IMR-90 (cell line): ENCODE measurements at regions not wholly inside any gene's neighbourhood (a gene's known extent, or its start where the extent isn't known, plus 50 kb on each side); places are given as distances from the start of the nearest gene placed in this dataset.
A peak's percentile ranks its signal among the peaks of the same experiment; 100 is the strongest.

Experiments
- ATAC-seq: fragments of 200-7000 bp; cut with Tn5 transposase; 2 replicates; pipeline ENCODE4 v1.9.1; 2020; ENCODE audit warnings: low read depth, mild to moderate bottlenecking, moderate library complexity
- BruUV-seq: library from RNA; stranded (reverse); fragments of 400-500 nt; replicated peaks from 2 replicates; lab custom pipeline; 2021; lab: Mats Ljungman, UMichigan
- CTCF ChIA-PET: fragments of 300-600 bp; formaldehyde crosslinking; extraction: SDS; loops from one replicate; lab custom pipeline; 2021; ENCODE audit warnings: antibody characterized with exemption; lab: Yijun Ruan, JAX
- POLR2A ChIA-PET: fragments of 300-600 bp; sonication (Branson Sonifier 250); formaldehyde crosslinking; loops from one replicate; lab custom pipeline; 2022; ENCODE audit warnings: antibody characterized with exemption; ENCODE audit not compliant: unreplicated experiment; lab: Charles Lee
- DNase-seq: peaks from one replicate; pipeline ENCODE4 v3.0.0; 2013
- H2AFZ ChIP-seq: replicated peaks from 2 replicates; pipeline ENCODE3; 2013; ENCODE audit warnings: low read length, mild to moderate bottlenecking; ENCODE audit not compliant: poor library complexity
- H2AK5ac ChIP-seq: 2 replicates; pipeline ENCODE4 v1.6.1; 2013; ENCODE audit warnings: low read depth, low read length, inconsistent platforms
- H2AK9ac ChIP-seq: replicated peaks from 2 replicates; pipeline ENCODE3; 2013; ENCODE audit warnings: mild to moderate bottlenecking, low read depth, low read length, moderate library complexity; ENCODE audit not compliant: poor library complexity
- H2BK120ac ChIP-seq: 2 replicates; pipeline ENCODE4 v1.6.1; 2013; ENCODE audit warnings: low read depth, low read length, inconsistent platforms
- H2BK15ac ChIP-seq: 3 replicates; pipeline ENCODE4 v1.6.1; 2013; ENCODE audit warnings: low read depth, low read length, inconsistent platforms
- H2BK20ac ChIP-seq: 2 replicates; pipeline ENCODE4 v1.6.1; 2013; ENCODE audit warnings: low read depth, mild to moderate bottlenecking, inconsistent platforms, low read length, moderate library complexity
- H2BK5ac ChIP-seq: 2 replicates; pipeline ENCODE4 v1.6.1; 2013; ENCODE audit warnings: mild to moderate bottlenecking, low read depth, low read length, inconsistent platforms; ENCODE audit not compliant: poor library complexity, severe bottlenecking
- H3K14ac ChIP-seq: replicated peaks from 2 replicates; pipeline ENCODE4 v1.6.1; 2013; ENCODE audit warnings: low read depth, low read length, inconsistent platforms
- H3K18ac ChIP-seq: 2 replicates; pipeline ENCODE4 v1.6.1; 2013; ENCODE audit warnings: low read depth, low read length, control low read depth
- H3K23ac ChIP-seq: 2 replicates; pipeline ENCODE4 v1.6.1; 2013; ENCODE audit warnings: low read depth, low read length, inconsistent platforms
- H3K27ac ChIP-seq: 2 replicates; pipeline ENCODE4 v1.5.1; 2013; ENCODE audit warnings: mild to moderate bottlenecking, control low read depth, low read length; ENCODE audit not compliant: insufficient read depth
- H3K27me3 ChIP-seq: 2 replicates; pipeline ENCODE4 v1.6.1; 2013; ENCODE audit warnings: low read length; ENCODE audit not compliant: control insufficient read depth, insufficient read depth
- H3K36me3 ChIP-seq: 2 replicates; pipeline ENCODE4 v1.6.1; 2013; ENCODE audit warnings: low read length, mixed read lengths; ENCODE audit not compliant: control insufficient read depth, insufficient read depth
- H3K4ac ChIP-seq: 2 replicates; pipeline ENCODE4 v1.6.1; 2013; ENCODE audit warnings: low read depth, low read length, inconsistent platforms
- H3K4me1 ChIP-seq: 2 replicates; pipeline ENCODE4 v1.6.1; 2013; ENCODE audit warnings: low read length, mixed read lengths; ENCODE audit not compliant: control insufficient read depth, insufficient read depth
- H3K4me2 ChIP-seq: 2 replicates; pipeline ENCODE4 v1.6.1; 2013; ENCODE audit warnings: low read depth, mild to moderate bottlenecking, control low read depth, low read length, moderate library complexity
- H3K4me3 ChIP-seq: 2 replicates; pipeline ENCODE4 v1.5.1; 2013; ENCODE audit warnings: low read depth, mild to moderate bottlenecking, control low read depth, low read length, moderate library complexity; ENCODE audit not compliant: insufficient read depth
- H3K56ac ChIP-seq: 2 replicates; pipeline ENCODE4 v1.6.1; 2013; ENCODE audit warnings: low read length, inconsistent platforms; ENCODE audit not compliant: insufficient read depth; ENCODE audit errors: extremely low read depth
- H3K79me1 ChIP-seq, 2 experiments: 2 replicates each; pipeline ENCODE4 v1.6.1; 2013; ENCODE audit warnings: low read length in 2 of 2, inconsistent platforms in 1 of 2, low read depth in 1 of 2
- H3K9ac ChIP-seq: 2 replicates; pipeline ENCODE4 v1.6.1; 2013; ENCODE audit warnings: low read depth, low read length, control low read depth
- H3K9me1 ChIP-seq: 2 replicates; pipeline ENCODE4 v1.6.1; 2013; ENCODE audit warnings: low read length, inconsistent platforms; ENCODE audit not compliant: insufficient read depth
- H3K9me3 ChIP-seq: 2 replicates; pipeline ENCODE4 v1.6.1; 2013; ENCODE audit warnings: low read length; ENCODE audit not compliant: control insufficient read depth, insufficient read depth
- H4K20me1 ChIP-seq: 2 replicates; pipeline ENCODE4 v1.6.1; 2013; ENCODE audit warnings: low read length, inconsistent platforms; ENCODE audit not compliant: insufficient read depth
- H4K5ac ChIP-seq: 2 replicates; pipeline ENCODE4 v1.6.1; 2013; ENCODE audit warnings: mild to moderate bottlenecking, low read depth, low read length, control low read depth
- H4K8ac ChIP-seq, 2 experiments: 2 replicates each; pipeline ENCODE4 v1.6.1; 2013; ENCODE audit warnings: low read depth in 2 of 2, low read length in 2 of 2, control low read depth in 1 of 2, inconsistent platforms in 1 of 2
- H4K91ac ChIP-seq: 2 replicates; pipeline ENCODE4 v1.6.1; 2013; ENCODE audit warnings: low read depth, low read length, inconsistent platforms; ENCODE audit not compliant: insufficient read depth
- FOS ChIP-seq: fragments of 150-350 bp; IDR thresholded peaks from 2 replicates; pipeline ENCODE4 v1.6.1; 2016; ENCODE audit warnings: low read depth, low read length
- POLR2A ChIP-seq: IDR thresholded peaks from 2 replicates; pipeline ENCODE4 v1.6.1; 2012; ENCODE audit warnings: mild to moderate bottlenecking, low read depth, low read length
- WGBS, 2 experiments: methylation state at CpG; one replicate each; pipeline versions ENCODE4 v1.1.5 to v1.1.7; 2013; ENCODE audit warnings: missing lambda C conversion rate in 2 of 2; ENCODE audit not compliant: insufficient read length in 1 of 2; ENCODE audit errors: extremely low coverage in 2 of 2; 5-methylcytosine and 5-hydroxymethylcytosine counted together
- dilution Hi-C: fragments of 300-500 bp; cut with HindIII; formaldehyde crosslinking; loops from one replicate; pipeline ENCODE4 v1.14.3; 2018; ENCODE audit warnings: low sequenced_read_pairs; ENCODE audit not compliant: unreplicated experiment
- in situ Hi-C: fragments of 300-500 bp; cut with MboI; formaldehyde crosslinking; loops from 3 replicates; pipeline ENCODE4 v1.14.3; 2019; ENCODE audit warnings: low sequenced_read_pairs, inconsistent platforms, mixed read lengths
- intact Hi-C: fragments of 100-400 bp; cut with micrococcal nuclease; formaldehyde crosslinking; loops from 2 replicates; pipeline ENCODE4 v1.10.0; 2022

DNA sequence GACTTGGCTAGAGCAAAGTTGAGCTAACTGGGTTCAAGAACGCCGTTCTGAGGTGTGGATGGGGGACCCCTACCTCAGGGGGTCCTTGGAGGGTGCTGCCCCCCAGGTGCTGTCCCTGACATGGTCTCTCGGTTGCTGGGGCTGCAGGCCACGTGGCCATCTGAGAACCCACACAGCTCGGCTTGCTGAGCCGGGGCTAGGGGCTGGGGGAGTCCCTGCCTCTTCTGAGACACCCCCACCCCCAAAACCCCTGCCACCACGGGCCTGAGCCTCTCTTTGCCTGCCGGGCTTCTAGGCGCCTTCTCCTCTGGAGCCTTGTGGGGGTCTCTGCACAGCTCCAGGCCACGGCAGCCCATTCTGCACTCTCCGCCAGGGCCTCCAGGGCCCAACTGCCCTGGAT, 52.0 kb upstream of the LAMA1 start:
- H4K5ac ChIP-seq = no peak overlapping the region
- H3K23ac ChIP-seq = no peak overlapping the region
- no peak overlapping the region for H3K14ac ChIP-seq
- H3K4ac ChIP-seq = no peak overlapping the region
- no peak overlapping the region for H4K91ac ChIP-seq
- TF ChIP-seq FOS = no peak
- no peak for TF ChIP-seq POLR2A
- H3K9me3 ChIP-seq = no peaks in the 10 kb centered on the region
- peak overlapping the region; percentile 5 for H2AFZ ChIP-seq
- H2AK9ac ChIP-seq = no peak overlapping the region
- H4K20me1 ChIP-seq = no peaks in the 10 kb centered on the region
- DNase-seq (no peak), ATAC-seq (no peak)
- H3K9me1 ChIP-seq = no peaks in the 10 kb centered on the region
- no peak overlapping the region for H3K9ac ChIP-seq
- H3K36me3 ChIP-seq = no peaks in the 10 kb centered on the region
- H4K8ac ChIP-seq = no peak overlapping the region
- H3K27ac ChIP-seq = no peak overlapping the region
- no peaks in the 10 kb centered on the region; the same call in 1 of the 2 replicates for H3K4me1 ChIP-seq
- no peak overlapping the region for H2BK15ac ChIP-seq
- no peak overlapping the region for H2BK120ac ChIP-seq
- no peak overlapping the region for H2BK20ac ChIP-seq
- ChIA-PET CTCF (no interaction called here), POLR2A (no interaction called here)
- no peak overlapping the region for H3K4me3 ChIP-seq
- no peak overlapping the region for H3K4me2 ChIP-seq
- no peak overlapping the region for H3K56ac ChIP-seq
- intact Hi-C loops (no loop called here), dilution Hi-C loops (no loop called here), in situ Hi-C loops (no loop called here)
- no peak overlapping the region for H3K18ac ChIP-seq
- H2AK5ac ChIP-seq = no peak overlapping the region
- 100% methylated on average over 2 of the region's 11 CpGs; no CpG with 5 or more reads in 1 of the 2 experiments for WGBS, 2 experiments
- H3K79me1 ChIP-seq = no peaks in the 10 kb centered on the region
- H3K27me3 ChIP-seq = no peaks in the 10 kb centered on the region
- H2BK5ac ChIP-seq = no peak overlapping the region
- BruUV-seq = no TSS peak
